H9 (cell line): ENCODE measurements at regions not wholly inside any gene's neighbourhood (a gene's known extent, or its start where the extent isn't known, plus 50 kb on each side); places are given as distances from the start of the nearest gene placed in this dataset.

Experiments used
- DNase-seq: peaks from one replicate; pipeline ENCODE4 v3.0.0-alpha.2; 2017
- H2AFZ ChIP-seq: one replicate; pipeline ENCODE4 v1.6.1; 2013; ENCODE audit warnings: mild to moderate bottlenecking, low read length, control low read depth, moderate library complexity
- H2AK5ac ChIP-seq: 2 replicates; pipeline ENCODE4 v1.6.1; 2013; ENCODE audit warnings: low read length, control low read depth, mixed read lengths; ENCODE audit not compliant: insufficient read length
- H2BK120ac ChIP-seq: one replicate; pipeline ENCODE4 v1.6.1; 2013; ENCODE audit warnings: low read depth, mild to moderate bottlenecking, low read length, control low read depth, inconsistent platforms; ENCODE audit not compliant: poor library complexity, severe bottlenecking
- H2BK12ac ChIP-seq: 2 replicates; pipeline ENCODE4 v1.6.1; 2013; ENCODE audit warnings: low read length, control low read depth, mixed read lengths, low read depth; ENCODE audit not compliant: insufficient read length
- H2BK15ac ChIP-seq: 2 replicates; pipeline ENCODE4 v1.6.1; 2013; ENCODE audit warnings: low read depth, low read length, control low read depth
- H2BK20ac ChIP-seq: one replicate; pipeline ENCODE4 v1.6.1; 2013; ENCODE audit warnings: low read depth, mild to moderate bottlenecking, low read length, control low read depth, inconsistent platforms; ENCODE audit not compliant: poor library complexity, severe bottlenecking
- H2BK5ac ChIP-seq: 2 replicates; pipeline ENCODE4 v1.6.1; 2013; ENCODE audit warnings: low read length, control low read depth, mixed read lengths; ENCODE audit not compliant: insufficient read length
- H3K14ac ChIP-seq: 2 replicates; pipeline ENCODE4 v1.6.1; 2013; ENCODE audit warnings: low read length, control low read depth; ENCODE audit not compliant: insufficient read depth
- H3K18ac ChIP-seq: 2 replicates; pipeline ENCODE4 v1.6.1; 2013; ENCODE audit warnings: low read depth, mild to moderate bottlenecking, mixed read lengths, low read length, control low read depth; ENCODE audit not compliant: insufficient read length
- H3K23ac ChIP-seq: 2 replicates; pipeline ENCODE4 v1.6.1; 2013; ENCODE audit warnings: low read length, control low read depth, mixed read lengths, low read depth; ENCODE audit not compliant: insufficient read length
- H3K23me2 ChIP-seq: 2 replicates; pipeline ENCODE4 v1.6.1; 2013; ENCODE audit warnings: low read depth, mild to moderate bottlenecking, mixed read lengths, low read length, control low read depth; ENCODE audit not compliant: insufficient read length, poor library complexity, severe bottlenecking
- H3K27ac ChIP-seq: 2 replicates; pipeline ENCODE4 v1.5.1; 2013; ENCODE audit warnings: low read length, control low read depth, mixed read lengths, low read depth; ENCODE audit not compliant: insufficient read length
- H3K27me3 ChIP-seq: 2 replicates; pipeline ENCODE4 v1.6.1; 2013; ENCODE audit warnings: low read length, control low read depth, inconsistent platforms; ENCODE audit not compliant: insufficient read depth
- H3K4ac ChIP-seq: 2 replicates; pipeline ENCODE4 v1.6.1; 2013; ENCODE audit warnings: low read depth, mild to moderate bottlenecking, control low read depth, inconsistent platforms, low read length, moderate library complexity
- H3K4me1 ChIP-seq: 2 replicates; pipeline ENCODE4 v1.6.1; 2013; ENCODE audit warnings: low read length, control low read depth, inconsistent platforms; ENCODE audit not compliant: insufficient read depth
- H3K4me2 ChIP-seq: 2 replicates; pipeline ENCODE4 v1.6.1; 2013; ENCODE audit warnings: low read length, control low read depth, mixed read lengths; ENCODE audit not compliant: insufficient read length, insufficient read depth
- H3K56ac ChIP-seq: 2 replicates; pipeline ENCODE4 v1.6.1; 2013; ENCODE audit warnings: low read depth, mild to moderate bottlenecking, mixed read lengths, low read length, control low read depth; ENCODE audit not compliant: insufficient read length
- H3K79me1 ChIP-seq: 2 replicates; pipeline ENCODE4 v1.6.1; 2013; ENCODE audit warnings: low read depth, mild to moderate bottlenecking, moderate library complexity, low read length, control low read depth, inconsistent platforms; ENCODE audit not compliant: insufficient read depth, poor library complexity, severe bottlenecking
- H3K79me2 ChIP-seq: 2 replicates; pipeline ENCODE4 v1.6.1; 2013; ENCODE audit warnings: low read length, control low read depth, inconsistent platforms; ENCODE audit not compliant: insufficient read depth
- H3K9ac ChIP-seq: 2 replicates; pipeline ENCODE4 v1.6.1; 2013; ENCODE audit warnings: low read length, control low read depth, mixed read lengths; ENCODE audit not compliant: insufficient read length; ENCODE audit errors: extremely low read depth
- H3K9me3 ChIP-seq: one replicate; pipeline ENCODE4 v1.6.1; 2013; ENCODE audit warnings: low read depth, low read length, inconsistent platforms; ENCODE audit not compliant: control insufficient read depth
- H3T11ph ChIP-seq: one replicate; pipeline ENCODE4 v1.6.1; 2013; ENCODE audit warnings: mild to moderate bottlenecking, low read length, control low read depth, inconsistent platforms
- H4K20me1 ChIP-seq: one replicate; pipeline ENCODE4 v1.6.1; 2013; ENCODE audit not compliant: control insufficient read depth, insufficient read length, insufficient read depth
- H4K5ac ChIP-seq: 2 replicates; pipeline ENCODE4 v1.6.1; 2013; ENCODE audit warnings: low read depth, mild to moderate bottlenecking, mixed read lengths, low read length, control low read depth; ENCODE audit not compliant: insufficient read length
- H4K8ac ChIP-seq: replicated peaks from 2 replicates; pipeline ENCODE4 v1.6.1; 2013; ENCODE audit warnings: low read length, control low read depth, mixed read lengths, low read depth; ENCODE audit not compliant: insufficient read length
- H4K91ac ChIP-seq: 2 replicates; pipeline ENCODE4 v1.6.1; 2013; ENCODE audit warnings: low read depth, mild to moderate bottlenecking, moderate library complexity, mixed read lengths, low read length, control low read depth; ENCODE audit not compliant: insufficient read length
- H3K27ac Mint-ChIP-seq, 3 experiments: 2 replicates in 2 of 3; 3 replicates in 1 of 3; pipeline ENCODE4 v1.8.0; 2020 to 2021; ENCODE audit warnings: mixed read lengths in 3 of 3, mild to moderate bottlenecking in 1 of 3, moderate library complexity in 1 of 3
- H3K27me3 Mint-ChIP-seq: 2 replicates; pipeline ENCODE4 v1.8.0; 2021; ENCODE audit warnings: low read depth, mild to moderate bottlenecking, moderate library complexity, mixed read lengths
- H3K36me3 Mint-ChIP-seq, 3 experiments: 2 replicates in 2 of 3; 3 replicates in 1 of 3; pipeline ENCODE4 v1.8.0; 2020 to 2021; ENCODE audit warnings: low read depth in 3 of 3, mixed read lengths in 3 of 3; ENCODE audit not compliant: insufficient read depth in 1 of 3
- H3K4me1 Mint-ChIP-seq, 2 experiments: 2 replicates each; pipeline ENCODE4 v1.8.0; 2020; ENCODE audit warnings: mixed read lengths in 2 of 2
- H3K4me3 Mint-ChIP-seq, 2 experiments: 2 replicates in 1 of 2; 3 replicates in 1 of 2; pipeline ENCODE4 v1.8.0; 2020 to 2021; ENCODE audit warnings: mild to moderate bottlenecking in 2 of 2, mixed read lengths in 2 of 2, moderate library complexity in 1 of 2
- H3K9me3 Mint-ChIP-seq, 2 experiments: 2 replicates in 1 of 2; 3 replicates in 1 of 2; pipeline ENCODE4 v1.8.0; 2020; ENCODE audit warnings: mild to moderate bottlenecking in 2 of 2, mixed read lengths in 2 of 2, moderate library complexity in 1 of 2
- CTCF ChIP-seq: fragments of 200-600 bp; sonication (generic); conservative IDR thresholded peaks from 3 replicates; pipeline ENCODE4 v1.8.0; 2021; ENCODE audit warnings: antibody characterized with exemption, mild to moderate bottlenecking
- WGBS: extraction: QIAGEN DNeasy Blood & Tissue Kit; methylation state at CpG from one replicate; pipeline ENCODE4 v1.1.7; 2013; ENCODE audit warnings: missing lambda C conversion rate, low lambda C conversion rate, mixed read lengths; ENCODE audit not compliant: insufficient read length; ENCODE audit errors: extremely low coverage; 5-methylcytosine and 5-hydroxymethylcytosine counted together

GRCh38 chr4:161005746-161006145 is 1158.1 kb downstream of the FSTL5 start:
- Histone ChIP-seq H2BK20ac (no peak overlapping the region), H4K5ac (no peak overlapping the region), H3K79me2 (no peaks in the 10 kb centered on the region), H2BK120ac (no peak overlapping the region), H3K4ac (no peak overlapping the region), H3K9ac (no peak overlapping the region), H3K23ac (no peak overlapping the region), H4K20me1 (no peaks in the 10 kb centered on the region), H4K91ac (no peak overlapping the region), H3K18ac (no peak overlapping the region), H3K79me1 (no peaks in the 10 kb centered on the region), H3K27me3 (no peaks in the 10 kb centered on the region), H3K56ac (no peak overlapping the region), H3K14ac (no peak overlapping the region), H2AK5ac (no peak overlapping the region), H3K4me2 (no peak overlapping the region), H2AFZ (no peak overlapping the region), H2BK15ac (no peak overlapping the region), H3K27ac (no peak overlapping the region), H2BK5ac (no peak overlapping the region), H3T11ph (no peak overlapping the region), H3K4me1 (no peaks in the 10 kb centered on the region), H4K8ac (no peak overlapping the region), H3K23me2 (no peaks in the 10 kb centered on the region), H3K9me3 (no peaks in the 10 kb centered on the region), H2BK12ac (no peak overlapping the region)
- no peaks in the 10 kb centered on the region for H3K27me3 Mint-ChIP-seq
- no CpG with 5 or more reads among the region's 2 CpGs for whole genome bisulfite sequencing
- TF ChIP-seq CTCF: no peak
- DNase-seq: no peak
- peaks cover 3 to 4% of the 10 kb centered on the region in 2 experiments; a peak in 3 of 5 replicates for H3K9me3 Mint-ChIP-seq
- H3K4me3 Mint-ChIP-seq: no peak overlapping the region
- no peaks in the 10 kb centered on the region for H3K4me1 Mint-ChIP-seq
- H3K36me3 Mint-ChIP-seq: peaks cover 3 to 5% (median 5%) of the 10 kb centered on the region in 3 experiments; a peak in 5 of 7 replicates
- H3K27ac Mint-ChIP-seq: no peak overlapping the region
